ENCODE measurements at regions not wholly inside any gene's neighbourhood (a gene's known extent, or its start where the extent isn't known, plus 50 kb on each side); places are given as distances from the start of the nearest gene placed in this dataset. TPM values are rescaled to one million over a fixed set of nuclear protein-coding genes. Genes with fewer than 3 reads are reported as not detected.

GRCh38 chr15:31977812-31978661, 52.3 kb upstream of the CHRNA7 start:
- no peak for DNase-seq

Small RNA genes lying in the stretch of these regions (small RNA-seq; reads per million reads assigned to genes)
- gene AC026951.2 (ENCODE audit: low replicate concordance), result not detected
- gene RF00425 (ENCODE audit: low replicate concordance), result 0.14 reads per million

Measured in skin of body (tissue), 2 donors.